HepG2 (cell line): ENCODE measurements at regions not wholly inside any gene's neighbourhood (a gene's known extent, or its start where the extent isn't known, plus 50 kb on each side); places are given as distances from the start of the nearest gene placed in this dataset.

ENCODE experiments used
- ATAC-seq: fragments of 200-7000 bp; cut with Tn5 transposase; 3 replicates; pipeline ENCODE4 v1.9.1; 2020; ENCODE audit warnings: mild to moderate bottlenecking, moderate library complexity
- BruUV-seq: library from RNA; stranded (reverse); fragments of 400-500 nt; replicated peaks from 2 replicates; lab custom pipeline; 2021; lab: Mats Ljungman, UMichigan
- CTCF ChIA-PET: fragments of 300-600 bp; formaldehyde crosslinking; extraction: SDS; loops from one replicate; lab custom pipeline; 2021; ENCODE audit warnings: low total read pairs, inconsistent platforms, low intra/inter-chr PET ratio; lab: Yijun Ruan, JAX
- POLR2A ChIA-PET: fragments of 350-600 bp; sonication (Branson Sonifier 250); formaldehyde crosslinking; loops from one replicate; lab custom pipeline; 2020; ENCODE audit warnings: antibody characterized with exemption, inconsistent platforms; lab: Yijun Ruan, JAX
- DNase-seq: peaks from one replicate; pipeline ENCODE4 v3.0.0-alpha.2; 2015; ENCODE audit warnings: low spot score
- FAIRE-seq: peaks from 3 replicates; lab custom pipeline; 2011; peaks lifted over from hg19 to GRCh38; lab: Jason Lieb, UNC
- H2AFZ ChIP-seq: one replicate; pipeline ENCODE4 v1.6.1; 2011; ENCODE audit warnings: low read length, inconsistent platforms
- H3K27ac ChIP-seq: fragments of 300-600 bp; 3 replicates; pipeline ENCODE4 v1.8.0; 2011; ENCODE audit warnings: mixed run types, mild to moderate bottlenecking, mixed read lengths, low read length, inconsistent platforms; ENCODE audit not compliant: insufficient read depth; ENCODE audit errors: extremely low read length
- H3K27me3 ChIP-seq, 2 experiments: fragments of 200-600 bp in 1 of 2; 2 replicates in 1 of 2; 3 replicates in 1 of 2; pipeline versions ENCODE4 v1.6.0 to v1.8.0; 2011; ENCODE audit warnings: low read length in 2 of 2, mild to moderate bottlenecking in 2 of 2, moderate library complexity in 2 of 2, inconsistent platforms in 1 of 2; ENCODE audit not compliant: insufficient read depth in 2 of 2, control insufficient read depth in 1 of 2
- H3K36me3 ChIP-seq, 2 experiments: fragments of 200-600 bp in 1 of 2; replicated peaks in 1 of 2; 2 replicates in 1 of 2; 3 replicates in 1 of 2; pipeline versions ENCODE4 v1.5.1 to v1.8.0; 2011; ENCODE audit warnings: low read length in 2 of 2, inconsistent platforms in 1 of 2; ENCODE audit not compliant: insufficient read depth in 2 of 2, control insufficient read depth in 1 of 2
- H3K4me1 ChIP-seq: 2 replicates; pipeline ENCODE4 v1.5.1; 2012; ENCODE audit warnings: low read length, inconsistent platforms; ENCODE audit not compliant: insufficient read depth
- H3K4me2 ChIP-seq: 2 replicates; pipeline ENCODE4 v1.6.0; 2011; ENCODE audit warnings: low read depth, low read length, inconsistent platforms
- H3K4me3 ChIP-seq, 3 experiments: fragments of 200-600 bp in 1 of 3; sonication (generic), shearing (Covaris generic) in 1 of 3; replicated peaks in 1 of 3; 2 replicates each; pipeline ENCODE4 v1.5.1; 2011 to 2016; ENCODE audit warnings: low read length in 3 of 3, inconsistent platforms in 2 of 3, low read depth in 2 of 3, mild to moderate bottlenecking in 2 of 3, control low read depth in 1 of 3, mixed read lengths in 1 of 3; ENCODE audit not compliant: insufficient read depth in 1 of 3
- H3K79me2 ChIP-seq: one replicate; pipeline ENCODE4 v1.6.1; 2011; ENCODE audit warnings: low read length, inconsistent platforms; ENCODE audit not compliant: insufficient read depth
- H3K9ac ChIP-seq: 2 replicates; pipeline ENCODE4 v1.6.0; 2011; ENCODE audit warnings: mild to moderate bottlenecking, low read depth, low read length, inconsistent platforms; ENCODE audit not compliant: insufficient read depth
- H3K9me3 ChIP-seq: 2 replicates; pipeline ENCODE4 v1.5.1; 2012; ENCODE audit warnings: mild to moderate bottlenecking, low read length
- H4K20me1 ChIP-seq: 2 replicates; pipeline ENCODE4 v1.6.0; 2011; ENCODE audit warnings: inconsistent platforms, mild to moderate bottlenecking, low read length, moderate library complexity; ENCODE audit not compliant: insufficient read depth
- ATF7-NPFF ChIP-seq: sonication (generic); formaldehyde crosslinking; IDR thresholded peaks from 2 replicates; pipeline ENCODE4 v1.8.1; 2023; ENCODE audit warnings: mild to moderate bottlenecking, low read depth, missing genetic modification reagents, moderate library complexity
- FIP1L1 ChIP-seq: fragments of 200-400 bp; formaldehyde crosslinking; IDR thresholded peaks from 2 replicates; pipeline ENCODE4 v1.6.1; 2018; ENCODE audit warnings: low read depth, mild to moderate bottlenecking, low read length, moderate library complexity, borderline replicate concordance; ENCODE audit not compliant: insufficient read depth
- FOXO1 ChIP-seq: sonication (generic); formaldehyde crosslinking; IDR thresholded peaks from 2 replicates; pipeline ENCODE4 v1.4.0; 2020; ENCODE audit warnings: missing genetic modification reagents
- HNRNPH1 ChIP-seq: fragments of 200-400 bp; formaldehyde crosslinking; optimal IDR thresholded peaks from 2 replicates; pipeline ENCODE3; 2017; ENCODE audit warnings: mild to moderate bottlenecking, low read depth, low read length
- KDM6A ChIP-seq: IDR thresholded peaks from 2 replicates; pipeline ENCODE4 v1.6.1; 2016; ENCODE audit warnings: low read depth
- MLX ChIP-seq: IDR thresholded peaks from 2 replicates; pipeline ENCODE4 v1.6.1; 2016
- NFATC3 ChIP-seq: sonication (generic); formaldehyde crosslinking; IDR thresholded peaks from 2 replicates; pipeline ENCODE4 v1.5.1; 2020; ENCODE audit warnings: mild to moderate bottlenecking, missing genetic modification reagents
- PLRG1 ChIP-seq: fragments of 450-650 bp; conservative IDR thresholded peaks from 2 replicates; pipeline ENCODE4 v1.6.1; 2016
- POLR2G ChIP-seq: fragments of 200-400 bp; formaldehyde crosslinking; IDR thresholded peaks from 2 replicates; pipeline ENCODE4 v1.6.1; 2018; ENCODE audit warnings: mild to moderate bottlenecking, low read depth, low read length, moderate library complexity
- THYN1 ChIP-seq: sonication (generic); formaldehyde crosslinking; IDR thresholded peaks from 2 replicates; pipeline ENCODE4 v1.8.1; 2023; ENCODE audit warnings: low read depth, mild to moderate bottlenecking, moderate library complexity, missing genetic modification reagents, borderline replicate concordance
- ZFP41 ChIP-seq: sonication (generic); formaldehyde crosslinking; IDR thresholded peaks from 2 replicates; pipeline ENCODE4 v1.4.0; 2020; ENCODE audit warnings: mild to moderate bottlenecking, missing genetic modification reagents, borderline replicate concordance
- ZHX1 ChIP-seq: sonication (generic); formaldehyde crosslinking; IDR thresholded peaks from 2 replicates; pipeline ENCODE4 v1.8.1; 2022; ENCODE audit warnings: low read depth, mild to moderate bottlenecking, missing genetic modification reagents
- ZKSCAN1 ChIP-seq: fragments of 150-350 bp; IDR thresholded peaks from 2 replicates; pipeline ENCODE4 v1.6.1; 2014; ENCODE audit warnings: low read length
- ZNF609 ChIP-seq: sonication (generic); formaldehyde crosslinking; IDR thresholded peaks from 2 replicates; pipeline ENCODE4 v1.4.0; 2020; ENCODE audit warnings: mild to moderate bottlenecking, missing genetic modification reagents, borderline replicate concordance
- ZSCAN25 ChIP-seq: sonication (generic); formaldehyde crosslinking; IDR thresholded peaks from 2 replicates; pipeline ENCODE4 v1.8.0; 2022; ENCODE audit warnings: mild to moderate bottlenecking, missing genetic modification reagents
- WGBS: methylation state at CpG from one replicate; pipeline ENCODE4 v1.1.6; 2017; ENCODE audit warnings: low lambda C conversion rate; 5-methylcytosine and 5-hydroxymethylcytosine counted together
- in situ Hi-C: cut with HindIII; loops from 2 replicates; pipeline ENCODE4 v1.10.0; 2017; ENCODE audit warnings: low pct_unique_long_range_greater_than_20kb; ENCODE audit not compliant: extremely low pct_ligation_motif_present
- intact Hi-C: fragments of 100-400 bp; cut with micrococcal nuclease; formaldehyde crosslinking; loops from one replicate; pipeline ENCODE4 v1.10.0; 2022; ENCODE audit not compliant: unreplicated experiment

GRCh38 chr20:50308513-50309279 lies 118.1 kb downstream of the CEBPB start:
- no peak for FAIRE-seq
- Histone ChIP-seq H3K27me3 (no peaks in the 10 kb centered on the region), H2AFZ (no peak overlapping the region), H3K9me3 (no peaks in the 10 kb centered on the region), H4K20me1 (no peaks in the 10 kb centered on the region), H3K79me2 (no peaks in the 10 kb centered on the region), H3K4me2 (peak overlapping the region; percentile 94), H3K4me1 (peaks cover 66% of the 10 kb centered on the region), H3K9ac (peak overlapping the region; percentile 87), H3K27ac (peak overlapping the region; percentile 75), H3K4me3 (peak overlapping the region; percentile 53 to 78 (median 61)), H3K36me3 (no peaks in the 10 kb centered on the region)
- ChIA-PET POLR2A (interaction anchor here (0.5 to 7.1 kb wide), 25 partner anchors 10 to 155 kb away, joined by 3 to 178 read pairs (median 6); partner anchors contain the start of gene CEBPB), CTCF (interaction anchor here (1.2 kb wide), 1 partner anchor 30 kb away, joined by 4 read pairs; no protein-coding TSS in a partner anchor)
- no TSS peak for BruUV-seq
- peak; percentile 96 for DNase-seq
- intact Hi-C loops = loop anchor here (1.0 to 10.0 kb wide), 4 partner anchors 36 to 184 kb away; no protein-coding TSS in a partner anchor
- under 1% methylated on average over 19 of the region's 20 CpGs for WGBS
- ATAC-seq = peak; percentile 15
- in situ Hi-C loops = no loop called here
- TF ChIP-seq FIP1L1 (0 out of 2 replicates have a peak, but pooled peaks have one; percentile 24), FOXO1 (CRISPR knock-in tag) (peak; percentile 38; the same call in 1 of the 2 replicates), ZKSCAN1 (no peak), ZFP41 (CRISPR knock-in tag) (no peak; the same call in 1 of the 2 replicates), ZHX1 (peak; percentile 98), MLX (CRISPR knock-in tag) (peak; percentile 72; the same call in 1 of the 2 replicates), ATF7-NPFF (CRISPR knock-in tag) (no peak), ZNF609 (CRISPR knock-in tag) (peak; percentile 63), THYN1 (no peak), POLR2G (peak; percentile 74), ZSCAN25 (no peak; the same call in 1 of the 2 replicates), NFATC3 (no peak), HNRNPH1 (no peak), PLRG1 (no peak), KDM6A (CRISPR knock-in tag) (peak; percentile 57; the same call in 1 of the 2 replicates)
